Endodermal cell (in vitro differentiated cells): ENCODE measurements at regions not wholly inside any gene's neighbourhood (a gene's known extent, or its start where the extent isn't known, plus 50 kb on each side); places are given as distances from the start of the nearest gene placed in this dataset.

ENCODE experiments used
- DNase-seq: peaks from one replicate; pipeline ENCODE4 v3.0.0-alpha.2; 2017
- H3K27ac ChIP-seq: 2 replicates; pipeline ENCODE4 v1.5.1; 2013; ENCODE audit warnings: mild to moderate bottlenecking, low read depth, low read length, moderate library complexity
- H3K27me3 ChIP-seq: 2 replicates; pipeline ENCODE4 v1.6.1; 2013; ENCODE audit warnings: mild to moderate bottlenecking, low read length, moderate library complexity; ENCODE audit not compliant: insufficient read depth, control insufficient read depth, poor library complexity, severe bottlenecking
- H3K36me3 ChIP-seq: 2 replicates; pipeline ENCODE4 v1.7.0; 2013; ENCODE audit warnings: mild to moderate bottlenecking, low read length, moderate library complexity; ENCODE audit not compliant: control insufficient read depth, insufficient read depth
- H3K4me1 ChIP-seq: one replicate; pipeline ENCODE4 v1.7.0; 2013; ENCODE audit warnings: low read length; ENCODE audit not compliant: control insufficient read depth, insufficient read depth
- H3K4me3 ChIP-seq: 2 replicates; pipeline ENCODE4 v1.5.1; 2013; ENCODE audit warnings: mild to moderate bottlenecking, low read length, moderate library complexity
- H3K9ac ChIP-seq: 2 replicates; pipeline ENCODE4 v1.6.1; 2013; ENCODE audit warnings: mild to moderate bottlenecking, low read length, moderate library complexity; ENCODE audit not compliant: poor library complexity, severe bottlenecking; ENCODE audit errors: extremely low read depth
- H3K9me3 ChIP-seq: 2 replicates; pipeline ENCODE4 v1.6.1; 2013; ENCODE audit warnings: mild to moderate bottlenecking, low read length, moderate library complexity; ENCODE audit not compliant: control insufficient read depth
- H3K27ac Mint-ChIP-seq: 2 replicates; pipeline ENCODE4 v1.8.0; 2020; ENCODE audit warnings: mixed read lengths
- H3K27me3 Mint-ChIP-seq: 2 replicates; pipeline ENCODE4 v1.8.0; 2021; ENCODE audit warnings: mild to moderate bottlenecking, mixed read lengths; ENCODE audit not compliant: insufficient read depth
- H3K36me3 Mint-ChIP-seq: 2 replicates; pipeline ENCODE4 v1.8.0; 2020; ENCODE audit warnings: low read depth, mixed read lengths
- H3K4me1 Mint-ChIP-seq: 2 replicates; pipeline ENCODE4 v1.8.0; 2020; ENCODE audit warnings: mixed read lengths
- H3K4me3 Mint-ChIP-seq: 2 replicates; pipeline ENCODE4 v1.8.0; 2020; ENCODE audit warnings: mild to moderate bottlenecking, moderate library complexity, mixed read lengths
- H3K9me3 Mint-ChIP-seq: 2 replicates; pipeline ENCODE4 v1.8.0; 2020; ENCODE audit warnings: mild to moderate bottlenecking, mixed read lengths
- CTCF ChIP-seq: fragments of 200-600 bp; sonication (generic); conservative IDR thresholded peaks from 2 replicates; pipeline ENCODE4 v1.5.0; 2021; ENCODE audit warnings: antibody characterized with exemption, mild to moderate bottlenecking
- WGBS, 2 experiments: methylation state at CpG; one replicate each; pipeline versions ENCODE4 v1.1.5 to v1.1.7; 2013; ENCODE audit warnings: missing lambda C conversion rate in 2 of 2, mixed read lengths in 1 of 2; ENCODE audit not compliant: insufficient coverage in 1 of 2, insufficient read length in 1 of 2; 5-methylcytosine and 5-hydroxymethylcytosine counted together

GRCh38 chr4:19831644-19832285, 419.9 kb upstream of the SLIT2 start:
- TF ChIP-seq CTCF: no peak

GRCh38 chr4:19829101-19829500, 422.6 kb upstream of the SLIT2 start:
- H3K4me3 ChIP-seq: no peak overlapping the region
- no peaks in the 10 kb centered on the region for H3K9me3 Mint-ChIP-seq
- peaks cover 11% of the 10 kb centered on the region for H3K27me3 Mint-ChIP-seq
- no peak for DNase-seq
- no peaks in the 10 kb centered on the region for H3K36me3 Mint-ChIP-seq
- H3K4me1 ChIP-seq: peaks cover 5% of the 10 kb centered on the region
- peaks cover 15% of the 10 kb centered on the region for H3K4me1 Mint-ChIP-seq
- H3K9ac ChIP-seq: no peak overlapping the region
- TF ChIP-seq CTCF: no peak
- H3K27ac ChIP-seq: no peak overlapping the region
- H3K9me3 ChIP-seq: no peaks in the 10 kb centered on the region
- no peak overlapping the region for H3K27ac Mint-ChIP-seq
- H3K4me3 Mint-ChIP-seq: no peak overlapping the region
- H3K27me3 ChIP-seq: no peaks in the 10 kb centered on the region
- H3K36me3 ChIP-seq: no peaks in the 10 kb centered on the region
- WGBS, 2 experiments: 80 to 98% methylated on average over 1 to 4 of the region's 4 CpGs

More at GRCh38 chr4:19831644-19832285, 419.9 kb upstream of the SLIT2 start:
- Mint-ChIP-seq H3K4me1 (peaks cover 13% of the 10 kb centered on the region), H3K27ac (no peak overlapping the region), H3K9me3 (no peaks in the 10 kb centered on the region), H3K27me3 (peaks cover 11% of the 10 kb centered on the region), H3K4me3 (no peak overlapping the region), H3K36me3 (no peaks in the 10 kb centered on the region)
- no peaks in the 10 kb centered on the region for H3K36me3 ChIP-seq
- H3K4me1 ChIP-seq: peaks cover 5% of the 10 kb centered on the region
- H3K9me3 ChIP-seq: no peaks in the 10 kb centered on the region
- WGBS, 2 experiments: 85 to 94% methylated on average over 4 of the region's 4 CpGs
- no peak overlapping the region for H3K4me3 ChIP-seq
- H3K27me3 ChIP-seq: no peaks in the 10 kb centered on the region
- DNase-seq: no peak
- no peak overlapping the region for H3K9ac ChIP-seq
- no peak overlapping the region for H3K27ac ChIP-seq

- Histone ChIP-seq H3K27ac (no peak overlapping the region), H3K9me3 (no peaks in the 10 kb centered on the region), H3K4me3 (no peak overlapping the region), H3K36me3 (no peaks in the 10 kb centered on the region), H3K9ac (no peak overlapping the region), H3K27me3 (no peaks in the 10 kb centered on the region), H3K4me1 (peaks cover 5% of the 10 kb centered on the region)
- H3K36me3 Mint-ChIP-seq: no peaks in the 10 kb centered on the region
- DNase-seq: no peak
- 91% methylated on average over 2 of the region's 3 CpGs; no CpG with 5 or more reads in 1 of the 2 experiments for WGBS, 2 experiments
- H3K4me3 Mint-ChIP-seq: no peak overlapping the region
- H3K27ac Mint-ChIP-seq: no peak overlapping the region
- H3K27me3 Mint-ChIP-seq: peaks cover 13% of the 10 kb centered on the region
- peaks cover 15% of the 10 kb centered on the region for H3K4me1 Mint-ChIP-seq
- H3K9me3 Mint-ChIP-seq: no peaks in the 10 kb centered on the region
- TF ChIP-seq CTCF: no peak
Measured at GRCh38 chr4:19823781-19824180, 427.9 kb upstream of the SLIT2 start.
